BE2C (cell line): ENCODE measurements at regions not wholly inside any gene's neighbourhood (a gene's known extent, or its start where the extent isn't known, plus 50 kb on each side); places are given as distances from the start of the nearest gene placed in this dataset.

Source experiments
- DNase-seq: peaks from one replicate; pipeline ENCODE4 v3.0.0-alpha.2; 2020
- H3K27me3 ChIP-seq: fragments of 250-450 bp; sonication (Bioruptor Pico); 2 replicates; pipeline ENCODE4 v1.5.1; 2020; ENCODE audit warnings: mild to moderate bottlenecking
- H3K36me3 ChIP-seq: fragments of 250-450 bp; sonication (Bioruptor Pico); 2 replicates; pipeline ENCODE4 v1.5.1; 2020; ENCODE audit warnings: mild to moderate bottlenecking
- H3K4me1 ChIP-seq: fragments of 250-450 bp; sonication (Bioruptor Pico); 2 replicates; pipeline ENCODE4 v1.5.1; 2020
- H3K4me3 ChIP-seq: 2 replicates; pipeline ENCODE4 v1.5.1; 2011; ENCODE audit warnings: low read depth, low read length
- H3K9me3 ChIP-seq: fragments of 250-450 bp; sonication (Bioruptor Pico); 2 replicates; pipeline ENCODE4 v1.5.1; 2020
- TF ChIP-seq, protein P1 (sequence below): IDR thresholded peaks from 2 replicates; pipeline ENCODE4 v1.5.1; 2012; ENCODE audit warnings: mild to moderate bottlenecking, low read depth, low read length

DNA sequence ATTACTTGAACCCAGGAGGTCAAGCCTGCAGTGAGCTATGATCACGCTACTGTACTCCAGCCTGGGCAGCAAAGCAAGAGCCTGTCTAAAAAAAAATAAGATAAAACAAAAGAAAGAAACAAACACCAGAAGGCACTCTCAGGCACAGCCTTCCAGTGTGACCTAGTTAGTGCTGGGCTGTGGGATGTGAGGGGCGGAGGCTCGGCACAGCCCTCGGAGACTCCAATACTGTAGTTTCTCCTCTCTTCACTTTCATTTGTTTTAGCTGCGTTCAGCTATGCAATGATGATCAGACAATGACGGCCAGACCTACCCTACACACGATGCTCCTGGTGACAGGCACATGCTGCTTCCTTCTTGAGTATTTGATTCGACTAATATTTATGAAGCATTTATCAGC lies 127.7 kb downstream of the SOCS6 start:
- TF ChIP-seq, protein P1, sequence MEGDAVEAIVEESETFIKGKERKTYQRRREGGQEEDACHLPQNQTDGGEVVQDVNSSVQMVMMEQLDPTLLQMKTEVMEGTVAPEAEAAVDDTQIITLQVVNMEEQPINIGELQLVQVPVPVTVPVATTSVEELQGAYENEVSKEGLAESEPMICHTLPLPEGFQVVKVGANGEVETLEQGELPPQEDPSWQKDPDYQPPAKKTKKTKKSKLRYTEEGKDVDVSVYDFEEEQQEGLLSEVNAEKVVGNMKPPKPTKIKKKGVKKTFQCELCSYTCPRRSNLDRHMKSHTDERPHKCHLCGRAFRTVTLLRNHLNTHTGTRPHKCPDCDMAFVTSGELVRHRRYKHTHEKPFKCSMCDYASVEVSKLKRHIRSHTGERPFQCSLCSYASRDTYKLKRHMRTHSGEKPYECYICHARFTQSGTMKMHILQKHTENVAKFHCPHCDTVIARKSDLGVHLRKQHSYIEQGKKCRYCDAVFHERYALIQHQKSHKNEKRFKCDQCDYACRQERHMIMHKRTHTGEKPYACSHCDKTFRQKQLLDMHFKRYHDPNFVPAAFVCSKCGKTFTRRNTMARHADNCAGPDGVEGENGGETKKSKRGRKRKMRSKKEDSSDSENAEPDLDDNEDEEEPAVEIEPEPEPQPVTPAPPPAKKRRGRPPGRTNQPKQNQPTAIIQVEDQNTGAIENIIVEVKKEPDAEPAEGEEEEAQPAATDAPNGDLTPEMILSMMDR = no peak
- no peak overlapping the region for H3K4me3 ChIP-seq
- no peak for DNase-seq
- H3K4me1 ChIP-seq = peaks cover 3% of the 10 kb centered on the region; the same call in 1 of the 2 replicates
- H3K9me3 ChIP-seq = no peaks in the 10 kb centered on the region
- no peaks in the 10 kb centered on the region for H3K36me3 ChIP-seq
- H3K27me3 ChIP-seq = no peaks in the 10 kb centered on the region

DNA sequence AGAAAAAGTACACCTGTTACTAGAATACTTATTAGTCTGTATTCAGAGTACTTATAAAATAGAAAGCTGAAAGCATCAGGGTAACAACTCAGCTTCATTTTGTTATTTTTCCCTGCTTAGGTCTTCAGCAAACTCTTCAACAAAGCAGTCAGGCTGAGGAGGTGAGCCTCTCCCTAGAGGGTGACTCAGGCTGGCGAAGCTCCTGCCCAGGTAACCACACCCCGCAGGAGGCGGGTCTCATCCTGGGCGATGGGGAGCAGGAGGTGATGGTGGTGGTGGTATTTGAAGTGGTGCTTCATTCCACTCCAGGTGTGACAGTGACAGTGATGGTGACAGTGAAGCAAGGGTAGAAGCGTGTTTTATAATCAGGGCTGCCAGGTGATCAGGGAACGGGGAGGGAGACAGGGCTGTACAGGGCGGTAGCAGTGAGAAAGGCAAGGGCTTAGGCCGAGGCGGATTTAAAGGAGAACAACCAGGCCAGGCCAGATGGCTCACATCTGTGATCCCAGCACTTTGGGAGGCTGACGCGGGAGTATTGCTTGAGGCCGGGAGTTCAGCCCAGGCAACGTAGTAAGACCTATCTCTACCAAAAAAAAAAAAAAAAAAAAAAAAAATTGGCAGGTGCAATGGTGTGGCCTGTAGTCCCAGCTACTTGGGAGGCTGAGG lies 127.1 kb downstream of the SOCS6 start:
- no peaks in the 10 kb centered on the region for H3K9me3 ChIP-seq
- no peaks in the 10 kb centered on the region for H3K36me3 ChIP-seq
- no peaks in the 10 kb centered on the region for H3K27me3 ChIP-seq
- H3K4me1 ChIP-seq = peaks cover 3% of the 10 kb centered on the region; the same call in 1 of the 2 replicates
- no peak for DNase-seq
- TF ChIP-seq, protein P1 = no peak
- no peak overlapping the region for H3K4me3 ChIP-seq

DNA sequence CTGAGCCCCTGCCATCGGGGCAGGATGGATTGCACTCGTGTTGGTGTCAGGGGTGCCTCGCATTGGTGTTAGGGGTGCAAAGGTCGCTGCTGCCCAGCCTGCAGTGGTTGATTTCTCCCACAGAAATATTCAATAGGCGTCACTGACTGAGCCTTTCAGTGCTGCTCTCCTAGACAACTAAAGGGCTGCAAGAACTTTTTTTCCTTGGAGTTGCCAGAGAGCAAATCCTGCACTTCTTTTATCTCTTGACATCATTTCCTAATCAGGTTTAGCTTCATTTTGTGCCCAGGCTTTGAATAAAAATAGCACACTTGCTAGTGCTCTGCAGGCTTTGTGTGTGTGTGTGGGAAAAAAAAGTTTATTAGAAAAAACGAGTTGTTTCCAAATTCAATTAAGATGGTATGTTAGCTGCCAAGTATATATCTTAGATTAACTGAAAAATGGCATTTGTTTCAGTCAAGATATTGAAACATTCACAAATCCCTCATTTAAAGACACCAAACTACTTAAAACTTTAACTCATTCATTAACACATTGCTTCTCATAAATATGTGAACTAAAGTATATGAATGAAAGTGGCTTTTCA lies 125.6 kb downstream of the SOCS6 start:
- Histone ChIP-seq H3K4me3 (no peak overlapping the region), H3K27me3 (no peaks in the 10 kb centered on the region), H3K4me1 (peaks cover 3% of the 10 kb centered on the region; the same call in 1 of the 2 replicates), H3K9me3 (no peaks in the 10 kb centered on the region), H3K36me3 (no peaks in the 10 kb centered on the region)
- TF ChIP-seq, protein P1 = no peak
- DNase-seq = no peak

DNA sequence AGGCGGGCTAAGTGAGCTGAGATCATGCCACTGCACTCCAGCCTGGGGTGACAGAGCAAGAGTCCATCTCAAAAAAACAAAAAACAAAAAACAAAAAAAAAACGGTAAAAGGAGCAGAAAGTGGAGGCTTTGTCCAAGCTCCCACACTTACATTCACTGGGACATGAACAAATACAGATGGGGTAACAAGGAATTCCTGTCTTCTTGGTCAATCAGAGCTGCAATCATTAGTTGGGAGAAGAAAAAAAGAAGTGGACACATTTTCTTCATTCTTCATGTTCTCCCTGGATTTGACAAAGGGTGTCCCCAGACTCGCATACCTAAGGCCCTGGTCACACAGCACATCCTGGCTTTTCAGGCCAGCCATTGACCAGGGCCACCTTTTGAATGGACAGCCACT lies 124.6 kb downstream of the SOCS6 start:
- Histone ChIP-seq H3K27me3 (no peaks in the 10 kb centered on the region), H3K9me3 (no peaks in the 10 kb centered on the region), H3K4me1 (peaks cover 3% of the 10 kb centered on the region; the same call in 1 of the 2 replicates), H3K36me3 (no peaks in the 10 kb centered on the region), H3K4me3 (no peak overlapping the region)
- TF ChIP-seq, protein P1 = no peak
- DNase-seq = no peak

DNA sequence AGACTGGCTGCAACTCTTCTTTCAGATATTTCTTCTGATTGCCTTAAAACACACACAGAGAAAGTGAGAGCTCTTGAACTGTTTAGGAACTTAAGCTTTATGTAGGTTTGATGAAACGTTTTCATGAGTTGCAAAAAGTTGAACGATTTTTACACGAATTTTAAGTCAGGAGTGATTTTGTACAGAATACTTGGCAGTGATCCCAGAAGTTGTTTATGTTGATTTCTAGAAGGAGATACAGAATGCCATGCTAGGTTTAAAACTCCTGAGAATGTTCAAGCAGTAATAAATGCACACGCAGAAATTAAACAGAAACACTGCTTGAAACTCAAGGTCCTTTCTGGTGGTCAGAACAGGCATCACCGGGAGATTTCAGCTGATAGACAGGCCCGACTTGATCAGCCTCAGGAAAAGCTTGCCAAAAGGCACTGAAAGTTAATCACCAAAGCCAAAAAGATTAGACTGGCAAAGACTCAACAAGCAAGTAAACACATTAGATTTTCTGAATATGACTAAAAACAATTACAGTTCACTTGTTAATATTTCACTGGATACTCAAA lies 123.1 kb downstream of the SOCS6 start:
- Histone ChIP-seq H3K36me3 (no peaks in the 10 kb centered on the region), H3K27me3 (no peaks in the 10 kb centered on the region), H3K9me3 (no peaks in the 10 kb centered on the region), H3K4me1 (0 out of 2 replicates have a peak, but pooled peaks cover 3% of the 10 kb centered on the region), H3K4me3 (no peak overlapping the region)
- no peak for DNase-seq
- TF ChIP-seq, protein P1 = no peak

DNA sequence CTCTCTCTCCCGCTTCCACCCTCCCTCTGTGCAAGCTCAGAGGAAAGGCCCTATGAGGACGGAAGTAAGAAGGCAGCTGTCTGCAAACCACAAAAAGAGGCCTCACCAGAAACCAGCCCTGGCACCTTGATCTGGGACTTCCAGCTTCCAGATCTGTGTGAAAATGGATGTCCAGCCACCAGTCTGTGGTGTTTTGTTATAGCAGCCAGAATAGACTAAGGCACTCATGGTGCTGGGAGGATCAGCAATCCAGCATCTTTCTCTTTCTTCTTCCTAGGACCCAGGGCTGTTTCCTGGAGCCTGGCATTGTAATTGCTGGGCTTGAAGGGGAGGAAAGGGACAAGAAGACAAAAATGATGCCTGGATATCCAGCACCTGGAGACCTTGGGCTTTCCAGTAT lies 122.5 kb downstream of the SOCS6 start:
- Histone ChIP-seq H3K9me3 (no peaks in the 10 kb centered on the region), H3K36me3 (no peaks in the 10 kb centered on the region), H3K4me1 (0 out of 2 replicates have a peak, but pooled peaks cover 3% of the 10 kb centered on the region), H3K27me3 (no peaks in the 10 kb centered on the region), H3K4me3 (no peak overlapping the region)
- TF ChIP-seq, protein P1 = no peak
- DNase-seq = no peak
